Mesothelial cell of epicardium (in vitro differentiated cells): ENCODE measurements at regions not wholly inside any gene's neighbourhood (a gene's known extent, or its start where the extent isn't known, plus 50 kb on each side); places are given as distances from the start of the nearest gene placed in this dataset.
A peak's percentile ranks its signal among the peaks of the same experiment; 100 is the strongest.

Experiments used
- DNase-seq, 2 experiments: peaks; one replicate each; pipeline ENCODE4 v3.0.0; 2021; ENCODE audit warnings: low spot score in 2 of 2; ENCODE audit not compliant: unreplicated experiment in 2 of 2
- H3K27ac Mint-ChIP-seq: 2 replicates; pipeline ENCODE4 v1.8.0; 2021; ENCODE audit warnings: mixed read lengths
- H3K27me3 Mint-ChIP-seq: 2 replicates; pipeline ENCODE4 v1.8.0; 2021; ENCODE audit warnings: low read depth, mixed read lengths
- H3K36me3 Mint-ChIP-seq: 2 replicates; pipeline ENCODE4 v1.8.0; 2021; ENCODE audit warnings: mixed read lengths
- H3K4me1 Mint-ChIP-seq: 2 replicates; pipeline ENCODE4 v1.8.0; 2021; ENCODE audit warnings: mixed read lengths
- H3K4me3 Mint-ChIP-seq: 2 replicates; pipeline ENCODE4 v1.8.0; 2021; ENCODE audit warnings: mild to moderate bottlenecking, moderate library complexity, mixed read lengths
- H3K9me3 Mint-ChIP-seq: 2 replicates; pipeline ENCODE4 v1.8.0; 2021; ENCODE audit warnings: mixed read lengths
- TF ChIP-seq, protein P1 (sequence below): fragments of 200-600 bp; sonication (generic); IDR thresholded peaks from one replicate; pipeline ENCODE4 v1.5.0; 2021; ENCODE audit warnings: antibody characterized with exemption; ENCODE audit not compliant: unreplicated experiment

DNA sequence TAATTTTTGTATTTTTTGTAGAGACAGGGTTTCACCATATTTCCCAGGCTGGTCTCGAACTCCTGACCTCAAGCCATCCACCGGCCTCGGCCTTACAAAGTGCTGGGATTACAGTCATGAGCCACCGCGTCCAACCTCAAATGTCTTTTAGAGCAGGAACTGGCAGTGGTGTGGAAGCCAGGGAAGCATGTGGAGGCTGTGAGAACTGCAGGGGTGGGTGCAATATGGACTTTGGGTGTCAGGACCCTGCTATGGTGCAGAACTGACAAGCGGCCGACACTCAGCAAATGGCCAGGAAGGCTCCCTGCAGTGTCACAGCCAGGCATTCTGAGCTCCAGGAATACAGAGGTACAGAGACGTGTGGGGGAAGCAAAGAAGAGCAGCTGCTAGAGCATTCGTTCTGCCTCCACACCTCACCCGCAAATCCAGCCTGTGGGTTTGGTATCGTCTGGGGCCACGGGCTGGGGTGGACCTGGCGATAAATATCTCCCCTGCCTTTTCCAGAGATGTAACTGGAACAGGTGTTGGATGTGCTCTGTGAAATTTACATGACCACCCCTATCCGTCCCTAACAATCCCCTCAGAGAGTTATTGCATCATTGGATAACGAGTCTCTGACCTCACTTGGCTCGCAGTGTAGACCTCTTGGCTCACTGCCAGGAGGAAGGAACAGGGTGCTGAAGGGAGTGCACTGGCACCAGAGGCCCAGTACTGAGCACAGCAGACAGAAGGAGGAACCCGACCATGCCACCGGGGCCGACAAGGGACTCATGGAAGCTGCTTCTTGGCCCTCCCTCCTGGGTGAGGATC is 624.7 kb upstream of the B3GAT1 start:
- no peak overlapping the region for H3K4me3 Mint-ChIP-seq

DNA sequence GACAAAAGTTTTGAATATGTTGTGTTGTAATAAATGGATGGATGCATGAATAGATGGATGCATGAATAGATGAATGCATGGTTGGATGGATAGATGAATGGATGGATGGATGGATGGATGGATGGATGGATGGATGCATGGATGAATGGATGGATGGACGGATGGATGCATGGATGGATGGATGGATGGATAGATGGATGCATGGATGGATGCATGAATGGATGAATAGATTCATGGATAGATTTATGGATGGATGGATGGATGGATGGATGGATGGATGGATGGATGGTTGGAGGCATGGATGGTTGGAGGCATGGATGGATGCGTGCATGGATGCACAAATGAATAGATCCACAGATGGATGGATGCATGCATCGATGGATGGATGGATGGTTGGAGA is 623.2 kb upstream of the B3GAT1 start:
- TF ChIP-seq, protein P1, sequence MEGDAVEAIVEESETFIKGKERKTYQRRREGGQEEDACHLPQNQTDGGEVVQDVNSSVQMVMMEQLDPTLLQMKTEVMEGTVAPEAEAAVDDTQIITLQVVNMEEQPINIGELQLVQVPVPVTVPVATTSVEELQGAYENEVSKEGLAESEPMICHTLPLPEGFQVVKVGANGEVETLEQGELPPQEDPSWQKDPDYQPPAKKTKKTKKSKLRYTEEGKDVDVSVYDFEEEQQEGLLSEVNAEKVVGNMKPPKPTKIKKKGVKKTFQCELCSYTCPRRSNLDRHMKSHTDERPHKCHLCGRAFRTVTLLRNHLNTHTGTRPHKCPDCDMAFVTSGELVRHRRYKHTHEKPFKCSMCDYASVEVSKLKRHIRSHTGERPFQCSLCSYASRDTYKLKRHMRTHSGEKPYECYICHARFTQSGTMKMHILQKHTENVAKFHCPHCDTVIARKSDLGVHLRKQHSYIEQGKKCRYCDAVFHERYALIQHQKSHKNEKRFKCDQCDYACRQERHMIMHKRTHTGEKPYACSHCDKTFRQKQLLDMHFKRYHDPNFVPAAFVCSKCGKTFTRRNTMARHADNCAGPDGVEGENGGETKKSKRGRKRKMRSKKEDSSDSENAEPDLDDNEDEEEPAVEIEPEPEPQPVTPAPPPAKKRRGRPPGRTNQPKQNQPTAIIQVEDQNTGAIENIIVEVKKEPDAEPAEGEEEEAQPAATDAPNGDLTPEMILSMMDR: no peak
- no peak overlapping the region for H3K4me3 Mint-ChIP-seq
- H3K36me3 Mint-ChIP-seq: no peaks in the 10 kb centered on the region
- peaks cover 14% of the 10 kb centered on the region for H3K4me1 Mint-ChIP-seq
- no peak overlapping the region for H3K27ac Mint-ChIP-seq
- H3K9me3 Mint-ChIP-seq: no peaks in the 10 kb centered on the region
- no peak for DNase-seq
- H3K27me3 Mint-ChIP-seq: peaks cover 6% of the 10 kb centered on the region

More for the DNA sequence above, 624.7 kb upstream of the B3GAT1 start:
- TF ChIP-seq, protein P1: no peak
- Mint-ChIP-seq H3K4me1 (peaks cover 6% of the 10 kb centered on the region), H3K27me3 (peaks cover 6% of the 10 kb centered on the region), H3K9me3 (no peaks in the 10 kb centered on the region), H3K27ac (no peak overlapping the region), H3K36me3 (no peaks in the 10 kb centered on the region)
- DNase-seq: no peak

DNA sequence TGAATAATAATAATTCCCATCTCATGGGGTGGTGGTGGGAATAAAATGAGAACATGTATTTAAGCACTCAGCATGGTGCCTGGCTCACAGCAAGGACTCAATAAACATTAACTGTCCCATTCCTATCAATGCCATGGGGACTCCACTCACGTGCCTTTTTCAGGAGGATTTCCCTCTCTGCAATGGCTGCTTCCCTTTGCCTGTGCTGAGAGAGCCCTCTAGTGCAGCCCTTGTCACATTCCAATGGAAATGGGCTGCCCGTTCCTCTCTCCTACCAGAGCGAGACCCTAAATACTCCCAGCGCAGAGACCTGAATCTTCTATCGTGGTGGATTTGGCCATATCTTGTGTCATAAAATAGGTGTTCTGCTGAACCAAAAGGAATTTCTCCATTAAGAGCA is 621.5 kb upstream of the B3GAT1 start:
- TF ChIP-seq, protein P1: no peak
- DNase-seq: peak in 1 of 2 experiments; percentile 55
- Mint-ChIP-seq H3K9me3 (no peaks in the 10 kb centered on the region), H3K27me3 (peaks cover 6% of the 10 kb centered on the region), H3K4me3 (no peak overlapping the region), H3K4me1 (peaks cover 20% of the 10 kb centered on the region), H3K36me3 (no peaks in the 10 kb centered on the region), H3K27ac (no peak overlapping the region)

DNA sequence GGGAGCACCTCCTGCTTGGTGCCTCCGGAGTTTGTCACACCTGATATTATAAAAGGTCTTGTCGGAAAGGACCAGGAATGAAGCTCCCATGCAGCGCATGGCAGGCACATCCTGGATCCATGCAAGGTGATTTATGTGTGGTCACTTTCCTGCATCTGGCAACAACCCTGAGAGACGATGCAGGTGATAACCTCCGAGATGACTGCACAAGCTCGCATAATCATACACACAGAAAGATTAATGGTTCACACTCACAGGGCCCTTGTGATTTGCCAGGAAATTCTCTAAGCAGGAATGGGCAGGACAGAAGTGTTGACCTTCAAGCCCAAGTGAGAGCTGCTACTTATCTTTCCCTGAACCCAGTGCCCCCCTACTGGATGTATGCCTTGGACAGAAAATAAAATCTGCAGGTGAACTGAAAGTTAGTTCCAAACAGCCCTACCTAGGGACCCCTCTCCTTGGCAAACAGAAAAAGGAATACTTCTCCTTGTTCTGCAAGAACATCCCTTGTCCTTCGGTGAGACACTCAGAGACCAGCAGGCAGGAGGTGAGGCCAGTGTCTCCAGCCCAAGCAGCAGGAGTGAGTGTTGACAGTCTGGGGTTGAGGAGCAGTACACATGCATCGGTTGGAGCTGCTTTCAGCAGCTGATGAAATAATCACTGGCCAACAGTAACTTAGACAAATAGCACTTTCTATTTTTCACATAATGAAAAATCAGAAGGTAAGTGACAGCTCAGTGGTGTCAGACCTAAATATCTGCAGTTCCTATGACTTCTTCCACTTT is 619.4 kb upstream of the B3GAT1 start:
- Mint-ChIP-seq H3K4me3 (no peak overlapping the region), H3K4me1 (peaks cover 20% of the 10 kb centered on the region), H3K27ac (no peak overlapping the region), H3K36me3 (no peaks in the 10 kb centered on the region), H3K9me3 (no peaks in the 10 kb centered on the region), H3K27me3 (peaks cover 6% of the 10 kb centered on the region)
- TF ChIP-seq, protein P1: no peak
- DNase-seq: no peak

DNA sequence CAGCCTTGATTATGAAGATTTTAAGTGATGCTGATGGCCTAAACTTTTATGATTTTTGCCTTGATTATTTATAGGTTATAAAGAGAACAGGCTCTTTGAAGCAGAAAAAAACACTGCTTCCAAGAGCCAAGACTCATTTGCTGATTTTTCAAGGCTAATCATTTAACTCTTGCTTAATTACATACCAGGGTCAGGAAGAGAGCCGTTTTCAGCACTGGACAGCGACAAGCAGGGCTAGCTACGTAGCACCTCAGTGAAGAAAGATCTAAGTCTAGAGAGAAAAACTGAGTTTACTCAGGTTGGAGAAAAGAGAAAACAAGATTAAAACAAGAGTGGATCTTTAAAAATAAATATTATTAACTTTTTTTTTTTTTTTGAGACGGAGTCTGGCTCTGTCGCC is 615.4 kb upstream of the B3GAT1 start:
- TF ChIP-seq, protein P1: no peak
- no peaks in the 10 kb centered on the region for H3K9me3 Mint-ChIP-seq
- no peak overlapping the region for H3K27ac Mint-ChIP-seq
- peak; percentile 54 to 78 for DNase-seq
- no peak overlapping the region for H3K4me3 Mint-ChIP-seq
- H3K36me3 Mint-ChIP-seq: no peaks in the 10 kb centered on the region
- no peaks in the 10 kb centered on the region for H3K27me3 Mint-ChIP-seq
- H3K4me1 Mint-ChIP-seq: peaks cover 20% of the 10 kb centered on the region
